K562 (cell line): ENCODE measurements at regions not wholly inside any gene's neighbourhood (a gene's known extent, or its start where the extent isn't known, plus 50 kb on each side); places are given as distances from the start of the nearest gene placed in this dataset.
A peak's percentile ranks its signal among the peaks of the same experiment; 100 is the strongest.

Experiments used
- BRF2 ChIP-seq: IDR thresholded peaks from 3 replicates; pipeline ENCODE4 v1.6.1; 2011; ENCODE audit warnings: borderline replicate concordance, mild to moderate bottlenecking; ENCODE audit not compliant: insufficient read length, insufficient read depth
- ETV6 ChIP-seq, 3 experiments: fragments of 150-350 bp in 1 of 3; sonication (generic) in 1 of 3; formaldehyde crosslinking in 1 of 3; IDR thresholded peaks; 2 replicates each; pipeline versions ENCODE4 v1.6.1 to v1.8.0; 2014 to 2022; ENCODE audit warnings: borderline replicate concordance in 2 of 3, low read depth in 2 of 3, antibody characterized with exemption in 1 of 3, low read length in 1 of 3, mild to moderate bottlenecking in 1 of 3, missing genetic modification reagents in 1 of 3
- FOXP1 ChIP-seq: sonication (generic); formaldehyde crosslinking; IDR thresholded peaks from 2 replicates; pipeline ENCODE4 v1.8.0; 2022; ENCODE audit warnings: mild to moderate bottlenecking, missing genetic modification reagents
- GTF2F1 ChIP-seq: IDR thresholded peaks from 2 replicates; pipeline ENCODE4 v1.6.1; 2011; ENCODE audit warnings: low read depth, low read length, improper control_type of control experiment
- ID3 ChIP-seq, 2 experiments: fragments of 250-450 bp in 1 of 2; fragments of 450-650 bp in 1 of 2; sonication (Bioruptor Pico) in 1 of 2; IDR thresholded peaks; 2 replicates each; pipeline versions ENCODE4 v1.6.1 to v1.8.0; 2016 to 2021; ENCODE audit warnings: mild to moderate bottlenecking in 2 of 2, moderate library complexity in 2 of 2, missing compliant biosample characterization in 1 of 2, missing genetic modification characterization in 1 of 2
- IRF1 ChIP-seq: sonication (generic); formaldehyde crosslinking; IDR thresholded peaks from 2 replicates; pipeline ENCODE4 v1.8.0; 2022; ENCODE audit warnings: missing genetic modification reagents, mild to moderate bottlenecking, borderline replicate concordance
- IRF2 ChIP-seq: sonication (generic); formaldehyde crosslinking; IDR thresholded peaks from 2 replicates; pipeline ENCODE4 v1.8.1; 2022; ENCODE audit warnings: mild to moderate bottlenecking, missing genetic modification reagents
- NEUROD1 ChIP-seq: fragments of 150-350 bp; IDR thresholded peaks from 2 replicates; pipeline ENCODE4 v1.6.1; 2014; ENCODE audit warnings: borderline replicate concordance, low read length, low read depth; ENCODE audit not compliant: partially characterized antibody
- PYGO2 ChIP-seq: fragments of 450-650 bp; IDR thresholded peaks from 2 replicates; pipeline ENCODE4 v1.6.1; 2016; ENCODE audit warnings: mild to moderate bottlenecking, missing genetic modification characterization, moderate library complexity, missing compliant biosample characterization
- SIRT6 ChIP-seq: IDR thresholded peaks from one replicate; pipeline ENCODE4 v1.6.1; 2012; ENCODE audit warnings: low read depth, mild to moderate bottlenecking, control low read depth, inconsistent platforms, low read length, moderate library complexity
- SMAD3 ChIP-seq: fragments of 450-650 bp; formaldehyde crosslinking; conservative IDR thresholded peaks from 2 replicates; pipeline ENCODE4 v1.4.0; 2020; ENCODE audit warnings: mild to moderate bottlenecking
- SRSF9 ChIP-seq: fragments of 200-400 bp; formaldehyde crosslinking; IDR thresholded peaks from 2 replicates; pipeline ENCODE4 v1.6.1; 2017; ENCODE audit warnings: low read depth, low read length, borderline replicate concordance
- TAF1 ChIP-seq: IDR thresholded peaks from 2 replicates; pipeline ENCODE4 v1.6.1; 2011; ENCODE audit warnings: mild to moderate bottlenecking, low read length, moderate library complexity; ENCODE audit not compliant: insufficient read depth, control insufficient read depth, severe bottlenecking; ENCODE audit errors: extremely low read depth
- TAF9B ChIP-seq: fragments of 450-650 bp; IDR thresholded peaks from 2 replicates; pipeline ENCODE4 v1.6.1; 2018; ENCODE audit warnings: mild to moderate bottlenecking; ENCODE audit not compliant: partially characterized antibody
- U2AF2 ChIP-seq: fragments of 200-400 bp; formaldehyde crosslinking; optimal IDR thresholded peaks from 2 replicates; pipeline ENCODE3; 2017; ENCODE audit warnings: low read depth, mild to moderate bottlenecking, low read length
- ZBTB43 ChIP-seq: sonication (generic); formaldehyde crosslinking; IDR thresholded peaks from 2 replicates; pipeline ENCODE4 v1.8.0; 2023; ENCODE audit warnings: mild to moderate bottlenecking, missing genetic modification reagents
- ZFP30 ChIP-seq: fragments of 250-450 bp; sonication (Bioruptor Pico); IDR thresholded peaks from 2 replicates; pipeline ENCODE4 v1.8.0; 2022; ENCODE audit warnings: moderate library complexity, mild to moderate bottlenecking, inconsistent platforms, borderline replicate concordance
- ZHX1 ChIP-seq: fragments of 150-350 bp; conservative IDR thresholded peaks from 2 replicates; pipeline ENCODE4 v1.6.1; 2014; ENCODE audit warnings: low read length
- ZNF24 ChIP-seq: fragments of 450-650 bp; IDR thresholded peaks from 2 replicates; pipeline ENCODE4 v1.6.1; 2016
- ZNF311 ChIP-seq: fragments of 250-450 bp; sonication (Bioruptor Pico); IDR thresholded peaks from 2 replicates; pipeline ENCODE4 v1.4.0; 2020; ENCODE audit warnings: mild to moderate bottlenecking, moderate library complexity
- ZNF586 ChIP-seq: fragments of 450-650 bp; formaldehyde crosslinking; conservative IDR thresholded peaks from 2 replicates; pipeline ENCODE4 v1.4.0; 2020; ENCODE audit warnings: mild to moderate bottlenecking, moderate library complexity

GRCh38 chr17:27381007-27381501, 75.2 kb upstream of the KSR1 start (continued):
- TF ChIP-seq ID3 (CRISPR knock-in tag; IDR thresholded peaks at IDR 0.05) (no peak), ID3 (tag; IDR thresholded peaks at IDR 0.05) (no peak; the same call in 1 of the 2 replicates), SMAD3 (no peak), ZHX1 (peak; percentile 82), FOXP1 (no peak), U2AF2 (no peak), SIRT6 (no peak), ETV6 (IDR thresholded peaks at IDR 0.05; ENCODE audit: borderline replicate concordance in 1 of 2, low read depth in 2 of 2, low read length in 1 of 2) (no peak), ETV6 (CRISPR knock-in tag; IDR thresholded peaks at IDR 0.05; ENCODE audit: borderline replicate concordance) (no peak), ZBTB43 (CRISPR knock-in tag) (no peak), IRF1 (CRISPR knock-in tag) (no peak), ZNF586 (no peak), GTF2F1 (no peak), IRF2 (CRISPR knock-in tag) (no peak), PYGO2 (tag) (no peak), BRF2 (no peak), SRSF9 (no peak), ZFP30 (CRISPR knock-in tag) (no peak), TAF1 (no peak), ZNF24 (peak; percentile 74), TAF9B (no peak), NEUROD1 (peak; percentile 86), ZNF311 (CRISPR knock-in tag) (no peak)
